GM12891 (cell line): ENCODE measurements at regions not wholly inside any gene's neighbourhood (a gene's known extent, or its start where the extent isn't known, plus 50 kb on each side); places are given as distances from the start of the nearest gene placed in this dataset.
"Not testable (repeated sequence)": the region's sequence is repeated elsewhere in the genome, so short reads cannot be mapped to it uniquely, and the experiment has no call there.

Experiments
- PAX5 ChIP-seq: IDR thresholded peaks from 2 replicates; pipeline ENCODE4 v1.6.1; 2011; ENCODE audit warnings: low read length, moderate library complexity, mild to moderate bottlenecking; ENCODE audit not compliant: insufficient read depth, severe bottlenecking
- SPI1 ChIP-seq: IDR thresholded peaks from 2 replicates; pipeline ENCODE4 v1.6.1; 2011; ENCODE audit warnings: low read depth, low read length, control low read depth

GRCh38 chr5:113766827-113767226 lies 253.3 kb downstream of the YTHDC2 start:
- not testable (repeated sequence) for TF ChIP-seq PAX5, SPI1
